HG03439 (cell line): ENCODE measurements at regions not wholly inside any gene's neighbourhood (a gene's known extent, or its start where the extent isn't known, plus 50 kb on each side); places are given as distances from the start of the nearest gene placed in this dataset.

Experiments
- ATAC-seq: cut with Tn5 transposase; IDR thresholded peaks from one replicate; pipeline ENCODE4 v1.9.1; 2021; ENCODE audit warnings: mild to moderate bottlenecking, moderate library complexity; ENCODE audit not compliant: unreplicated experiment

- no peak for ATAC-seq
These were observed 222.6 kb downstream of the NUAK1 start for GRCh38 chr12:105915997-105916759.

DNA sequence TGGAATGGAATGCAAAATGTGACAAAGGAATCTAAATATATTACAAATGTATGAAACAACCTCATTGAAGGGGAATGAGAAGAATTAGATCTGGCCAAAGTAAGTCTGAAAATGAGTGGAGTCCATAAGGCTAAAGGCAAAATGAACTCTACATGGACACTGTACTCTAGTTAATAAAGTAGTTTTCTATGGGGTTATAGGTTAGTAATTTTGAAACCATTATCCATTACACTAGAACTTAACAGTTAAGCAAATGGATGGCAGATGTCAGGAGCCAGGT lies 222.1 kb downstream of the NUAK1 start:
- ATAC-seq: no peak

DNA sequence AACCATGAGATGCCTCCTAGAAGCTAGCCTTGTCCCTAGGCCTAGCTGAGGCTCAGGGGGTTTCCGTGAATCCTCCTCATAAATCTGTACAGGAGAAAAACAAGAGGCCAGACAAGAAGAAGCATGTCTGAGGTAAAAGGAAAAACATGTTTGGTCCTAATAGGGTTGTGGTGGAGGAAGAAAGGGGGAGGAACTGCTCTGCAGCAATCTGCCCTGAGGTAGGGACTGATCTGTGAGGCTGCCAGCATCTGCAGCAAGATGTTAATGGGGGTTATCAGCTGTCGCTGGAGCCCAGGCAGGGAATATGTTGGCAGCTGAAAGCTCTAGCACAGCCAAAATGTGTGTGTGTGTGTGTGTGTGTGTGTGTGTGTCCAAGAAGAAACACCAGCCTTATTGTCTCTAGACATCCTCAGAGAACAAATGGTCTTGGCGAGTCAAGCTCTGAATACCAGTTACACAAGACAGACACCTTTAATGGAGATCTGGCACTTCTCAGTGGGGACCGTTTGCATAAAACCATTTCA lies 218.5 kb downstream of the NUAK1 start:
- ATAC-seq: no peak

DNA sequence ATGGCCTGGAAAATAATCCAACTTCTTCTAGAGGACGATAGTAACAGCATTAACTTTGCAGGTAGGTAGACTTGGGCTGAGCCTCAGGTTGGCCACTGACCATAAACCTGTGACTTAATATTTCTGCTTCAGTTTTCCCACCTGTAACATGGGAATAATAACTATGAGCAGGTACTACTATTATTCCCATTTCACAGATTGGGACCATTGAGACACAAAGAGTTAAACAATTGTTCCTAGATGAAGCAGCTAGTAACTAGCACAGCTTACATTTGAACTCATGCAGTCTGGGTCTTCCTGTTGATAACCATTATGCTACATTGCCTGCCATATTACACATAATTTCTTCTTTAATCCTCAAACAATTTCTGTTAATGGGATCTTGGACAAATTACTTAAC lies 217.7 kb downstream of the NUAK1 start:
- ATAC-seq: no peak

- no peak for ATAC-seq
These were observed 216.7 kb downstream of the NUAK1 start for GRCh38 chr12:105921872-105922669.

DNA sequence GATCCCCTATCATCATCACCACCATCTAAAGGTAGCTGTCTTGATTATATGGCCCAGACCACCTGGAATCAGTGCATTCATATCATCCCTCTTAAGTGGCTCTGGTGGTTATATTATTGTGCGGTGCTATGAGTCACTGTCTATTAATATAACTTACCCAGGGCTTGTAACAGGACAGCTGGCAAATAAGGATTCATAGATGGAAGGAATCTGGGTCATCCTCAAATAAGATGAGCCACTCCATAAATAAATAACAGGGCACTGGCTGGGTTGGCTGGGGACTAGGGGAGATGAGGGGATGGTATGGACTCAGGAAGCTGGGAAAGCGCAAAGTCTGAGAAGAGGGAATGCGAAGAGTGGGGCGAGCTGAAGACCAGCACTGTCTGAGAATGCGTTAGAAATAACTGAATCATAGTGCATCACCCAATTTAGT lies 216.1 kb downstream of the NUAK1 start:
- ATAC-seq: no peak

GRCh38 chr12:105924526-105925208 lies 214.1 kb downstream of the NUAK1 start:
- no peak for ATAC-seq

- ATAC-seq: no peak
These were observed 211.2 kb downstream of the NUAK1 start for GRCh38 chr12:105927564-105927963.

GRCh38 chr12:105928436-105928835 lies 210.3 kb downstream of the NUAK1 start:
- no peak for ATAC-seq

GRCh38 chr12:105929192-105929591 lies 209.6 kb downstream of the NUAK1 start:
- no peak for ATAC-seq

DNA sequence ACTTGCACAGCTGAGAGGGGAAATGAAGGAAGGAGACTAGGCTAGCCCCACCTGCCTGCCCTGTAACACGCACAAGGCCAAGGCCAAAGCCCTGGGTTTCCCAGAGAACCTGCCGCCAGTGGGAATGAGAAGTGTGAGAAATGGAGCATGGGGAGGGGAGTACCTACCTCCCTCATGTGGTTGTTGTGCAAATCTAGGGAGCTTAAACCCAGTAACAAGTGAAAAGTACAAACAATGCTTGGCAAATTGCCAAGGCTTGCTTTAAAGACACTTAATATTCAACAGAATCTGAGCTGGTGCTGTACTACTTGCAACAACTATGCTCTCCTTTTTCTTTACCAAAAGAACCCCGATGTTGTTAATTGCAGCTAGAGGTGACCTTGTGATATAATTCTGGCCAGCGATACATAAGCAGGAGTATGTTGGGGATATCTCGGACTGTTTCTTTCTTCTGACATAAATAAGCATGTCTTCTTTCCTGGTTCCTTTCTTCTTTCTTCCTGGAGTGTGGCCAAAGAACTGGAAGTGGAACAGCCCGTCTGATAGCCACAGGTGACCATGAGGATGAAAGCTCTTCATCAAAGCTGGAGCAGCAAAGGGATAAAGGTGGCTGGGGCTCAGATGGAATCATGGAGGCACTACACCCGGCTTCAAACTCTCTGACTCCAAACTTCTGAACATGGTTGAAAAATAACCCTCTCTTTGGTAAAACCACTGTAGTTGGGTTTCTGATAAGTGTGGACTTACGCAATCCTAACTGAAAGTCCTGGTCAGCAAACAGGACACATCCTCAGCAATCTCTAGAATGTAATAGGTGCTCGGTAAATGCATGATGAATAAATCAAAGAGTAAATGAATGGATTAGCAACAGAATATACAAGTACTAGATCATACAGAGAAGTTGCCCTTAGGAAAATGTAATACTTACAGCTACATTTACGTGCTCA lies 207.9 kb downstream of the NUAK1 start:
- ATAC-seq: no peak

DNA sequence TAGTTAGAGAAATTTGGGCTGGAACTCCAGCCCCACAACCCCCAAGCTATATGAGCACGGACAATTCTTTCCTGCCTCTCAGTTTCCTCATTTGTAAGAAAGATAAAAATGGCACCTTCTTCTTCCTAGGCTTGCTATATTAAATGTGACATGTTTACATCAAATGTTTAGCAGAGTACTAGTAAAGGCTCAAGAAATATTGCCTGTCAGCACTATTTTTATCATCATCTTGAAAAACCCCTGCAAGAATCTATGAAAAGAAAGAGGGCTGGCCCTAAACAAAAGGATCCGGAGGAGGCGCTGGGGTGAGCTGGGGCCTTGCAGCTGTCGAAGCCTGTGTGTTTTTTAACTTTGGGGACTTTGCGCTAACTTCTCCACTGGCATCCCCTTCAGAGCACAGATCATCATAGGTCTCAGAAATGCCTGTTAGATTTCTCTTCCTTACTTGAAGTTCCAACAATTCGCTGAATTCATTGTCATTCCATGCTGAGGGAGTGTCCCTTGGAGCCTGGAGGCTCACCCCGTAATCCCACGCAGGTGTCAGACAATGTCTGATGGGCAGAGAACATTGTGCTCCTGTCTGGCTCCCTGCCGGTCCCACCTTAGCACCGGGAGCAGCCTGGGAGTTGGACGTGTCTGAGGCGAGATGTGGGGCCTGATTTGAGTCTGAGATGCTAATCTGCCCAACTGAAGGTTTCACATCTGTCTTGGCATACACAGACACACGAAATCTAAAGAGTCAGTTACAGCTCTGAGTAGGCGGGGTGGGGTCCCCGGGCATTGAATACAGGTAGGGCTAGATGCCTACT lies 206.8 kb downstream of the NUAK1 start:
- ATAC-seq: no peak

DNA sequence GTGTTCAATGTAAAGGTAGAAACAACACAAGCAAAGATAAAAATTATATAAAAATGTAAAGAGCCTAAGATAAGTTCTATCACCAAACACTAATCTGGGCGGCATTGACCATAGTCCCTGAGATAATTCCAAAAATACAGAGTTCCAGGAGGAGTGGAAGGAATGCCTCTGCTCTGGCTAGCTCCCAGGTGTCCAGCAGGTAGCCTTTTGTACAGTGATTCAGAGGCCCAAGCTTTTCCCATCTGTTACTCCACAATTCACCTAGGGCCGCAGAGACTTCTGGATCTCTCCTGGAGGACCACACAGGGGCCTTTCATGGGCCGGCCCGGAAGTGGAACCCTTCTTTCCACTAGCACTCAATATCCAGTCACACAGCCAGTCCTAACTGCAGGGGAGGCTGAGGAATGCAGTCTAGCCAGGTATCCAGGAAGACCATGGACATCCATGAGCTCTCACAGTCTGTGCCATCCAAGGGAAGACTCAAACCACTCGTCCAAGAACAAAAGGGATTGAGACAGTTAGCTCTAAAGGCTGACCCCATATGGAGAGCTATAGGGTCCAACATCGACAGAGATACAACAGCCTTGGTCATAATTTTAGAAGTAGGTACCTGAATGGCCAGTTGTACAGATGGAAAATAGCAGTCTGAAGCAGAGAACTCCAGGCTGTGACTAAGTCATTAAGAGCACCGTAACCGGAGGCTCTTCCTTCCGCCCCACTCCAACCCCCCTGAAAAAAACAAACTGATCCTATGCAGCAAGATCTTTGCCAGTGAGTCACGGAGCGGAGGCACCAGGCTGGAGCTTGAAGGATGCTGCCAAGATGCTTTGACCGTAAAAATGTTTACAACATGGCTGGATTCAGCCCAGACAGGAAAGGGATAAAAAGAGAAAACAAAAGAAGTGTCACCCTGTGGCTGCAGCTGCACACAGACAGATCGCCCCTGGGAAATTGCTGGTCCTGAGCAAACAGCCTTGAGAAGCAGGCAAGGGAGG lies 204.8 kb downstream of the NUAK1 start:
- ATAC-seq: no peak

GRCh38 chr12:105935106-105935505 lies 203.6 kb downstream of the NUAK1 start:
- ATAC-seq: no peak

- no peak for ATAC-seq
These were observed 202.8 kb downstream of the NUAK1 start for GRCh38 chr12:105935981-105936380.

- ATAC-seq: no peak
These were observed 202.3 kb downstream of the NUAK1 start for GRCh38 chr12:105936496-105936895.

GRCh38 chr12:105937009-105937408 lies 201.7 kb downstream of the NUAK1 start:
- no peak for ATAC-seq

DNA sequence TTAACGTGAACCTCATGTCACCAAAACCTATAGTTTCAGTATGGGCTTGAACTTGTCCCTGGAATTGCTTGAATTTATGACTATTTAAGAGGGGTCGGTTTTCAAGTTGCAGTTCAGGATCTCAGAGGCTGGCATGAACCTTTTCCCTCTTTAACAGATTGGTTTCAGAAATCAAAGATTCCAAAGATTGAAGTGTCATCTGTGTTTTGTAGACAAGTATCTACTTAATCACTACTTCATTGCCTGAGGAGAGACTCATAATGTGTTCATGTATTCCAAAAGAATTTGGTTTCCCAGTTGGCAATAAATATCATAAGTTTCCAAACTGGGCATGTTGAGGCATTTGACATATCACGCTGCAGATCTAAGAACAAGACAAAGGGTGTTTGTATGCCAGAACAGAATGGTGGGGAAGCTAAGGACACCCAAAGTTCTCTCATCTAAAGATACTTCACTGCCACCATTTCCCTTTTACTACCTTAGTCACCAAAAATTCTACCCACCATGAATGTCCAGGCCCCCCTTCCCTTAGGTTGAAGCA lies 199.5 kb downstream of the NUAK1 start:
- no peak for ATAC-seq
